ENCODE measurements at regions not wholly inside any gene's neighbourhood (a gene's known extent, or its start where the extent isn't known, plus 50 kb on each side); places are given as distances from the start of the nearest gene placed in this dataset.

GRCh38 chr1:209500993-209501392, 82.5 kb upstream of the CAMK1G start:
- no peak for DNase-seq (ENCODE audit: low read depth in 2 of 2)

GRCh38 chr1:209503196-209503595, 80.3 kb upstream of the CAMK1G start:
- no peak for DNase-seq (ENCODE audit: low read depth in 2 of 2)

GRCh38 chr1:209504571-209504970, 78.9 kb upstream of the CAMK1G start:
- DNase-seq (ENCODE audit: low read depth in 2 of 2): no peak

GRCh38 chr1:209505044-209505443, 78.5 kb upstream of the CAMK1G start:
- no peak for DNase-seq (ENCODE audit: low read depth in 2 of 2)

- no peak for DNase-seq (ENCODE audit: low read depth in 2 of 2)
These were observed 77.4 kb upstream of the CAMK1G start for GRCh38 chr1:209506101-209506500.

- DNase-seq (ENCODE audit: low read depth in 2 of 2): no peak
These were observed 74.5 kb upstream of the CAMK1G start for GRCh38 chr1:209509039-209509438.

GRCh38 chr1:209510063-209510462, 73.5 kb upstream of the CAMK1G start:
- no peak for DNase-seq (ENCODE audit: low read depth in 2 of 2)

GRCh38 chr1:209511169-209511568, 72.3 kb upstream of the CAMK1G start:
- DNase-seq (ENCODE audit: low read depth in 2 of 2): no peak

- DNase-seq (ENCODE audit: low read depth in 2 of 2): no peak
These were observed 70.7 kb upstream of the CAMK1G start for GRCh38 chr1:209512821-209513220.

GRCh38 chr1:209513226-209513625, 70.3 kb upstream of the CAMK1G start:
- no peak for DNase-seq (ENCODE audit: low read depth in 2 of 2)

- no peak for DNase-seq (ENCODE audit: low read depth in 2 of 2)
These were observed 66.5 kb upstream of the CAMK1G start for GRCh38 chr1:209516771-209517680.

GRCh38 chr1:209517681-209518050, 65.8 kb upstream of the CAMK1G start:
- DNase-seq (ENCODE audit: low read depth in 2 of 2): no peak

GRCh38 chr1:209519786-209520185, 63.7 kb upstream of the CAMK1G start:
- no peak for DNase-seq (ENCODE audit: low read depth in 2 of 2)

GRCh38 chr1:209522826-209523225, 60.7 kb upstream of the CAMK1G start:
- DNase-seq (ENCODE audit: low read depth in 2 of 2): no peak

- no peak for DNase-seq (ENCODE audit: low read depth in 2 of 2)
These were observed 57.4 kb upstream of the CAMK1G start for GRCh38 chr1:209526137-209526536.

- no peak for DNase-seq (ENCODE audit: low read depth in 2 of 2)
These were observed 56.1 kb upstream of the CAMK1G start for GRCh38 chr1:209527372-209527771.

- DNase-seq (ENCODE audit: low read depth in 2 of 2): no peak
These were observed 55.4 kb upstream of the CAMK1G start for GRCh38 chr1:209527993-209528717.

- no peak for DNase-seq (ENCODE audit: low read depth in 2 of 2)
These were observed 54.3 kb upstream of the CAMK1G start for GRCh38 chr1:209529233-209529632.

GRCh38 chr1:209531006-209531405, 52.5 kb upstream of the CAMK1G start:
- DNase-seq (ENCODE audit: low read depth in 2 of 2): no peak

- DNase-seq (ENCODE audit: low read depth in 2 of 2): no peak
These were observed 52.0 kb upstream of the CAMK1G start for GRCh38 chr1:209531549-209531948.
